BE2C (cell line): ENCODE measurements at regions not wholly inside any gene's neighbourhood (a gene's known extent, or its start where the extent isn't known, plus 50 kb on each side); places are given as distances from the start of the nearest gene placed in this dataset.

Experiments used
- DNase-seq: peaks from one replicate; pipeline ENCODE4 v3.0.0-alpha.2; 2020
- H3K27me3 ChIP-seq: fragments of 250-450 bp; sonication (Bioruptor Pico); 2 replicates; pipeline ENCODE4 v1.5.1; 2020; ENCODE audit warnings: mild to moderate bottlenecking
- H3K36me3 ChIP-seq: fragments of 250-450 bp; sonication (Bioruptor Pico); 2 replicates; pipeline ENCODE4 v1.5.1; 2020; ENCODE audit warnings: mild to moderate bottlenecking
- H3K4me1 ChIP-seq: fragments of 250-450 bp; sonication (Bioruptor Pico); 2 replicates; pipeline ENCODE4 v1.5.1; 2020
- H3K4me3 ChIP-seq: 2 replicates; pipeline ENCODE4 v1.5.1; 2011; ENCODE audit warnings: low read depth, low read length
- H3K9me3 ChIP-seq: fragments of 250-450 bp; sonication (Bioruptor Pico); 2 replicates; pipeline ENCODE4 v1.5.1; 2020
- TF ChIP-seq, protein P1 (sequence below): IDR thresholded peaks from 2 replicates; pipeline ENCODE4 v1.5.1; 2012; ENCODE audit warnings: mild to moderate bottlenecking, low read depth, low read length

DNA sequence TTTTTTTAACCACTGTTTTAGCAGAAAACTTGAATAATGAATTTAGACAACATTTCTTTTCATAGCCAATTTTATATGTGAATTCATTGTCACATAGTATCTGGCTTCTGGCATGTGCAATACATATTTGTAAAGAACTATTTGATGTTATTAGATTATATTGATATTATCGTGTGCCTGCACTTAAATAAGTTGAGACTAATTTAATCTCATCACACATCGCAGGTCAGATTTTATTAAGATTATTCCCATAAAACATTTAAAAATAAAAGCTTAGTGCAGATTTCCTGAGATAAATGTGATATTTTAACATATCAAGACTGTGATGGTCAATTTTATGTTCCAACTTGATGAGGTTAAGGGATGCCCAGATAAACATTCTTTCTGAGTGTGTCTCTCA, 1565.3 kb upstream of the LRRTM3 start:
- Histone ChIP-seq H3K27me3 (no peaks in the 10 kb centered on the region), H3K4me3 (no peak overlapping the region), H3K36me3 (no peaks in the 10 kb centered on the region), H3K4me1 (no peaks in the 10 kb centered on the region), H3K9me3 (no peaks in the 10 kb centered on the region)
- TF ChIP-seq, protein P1, sequence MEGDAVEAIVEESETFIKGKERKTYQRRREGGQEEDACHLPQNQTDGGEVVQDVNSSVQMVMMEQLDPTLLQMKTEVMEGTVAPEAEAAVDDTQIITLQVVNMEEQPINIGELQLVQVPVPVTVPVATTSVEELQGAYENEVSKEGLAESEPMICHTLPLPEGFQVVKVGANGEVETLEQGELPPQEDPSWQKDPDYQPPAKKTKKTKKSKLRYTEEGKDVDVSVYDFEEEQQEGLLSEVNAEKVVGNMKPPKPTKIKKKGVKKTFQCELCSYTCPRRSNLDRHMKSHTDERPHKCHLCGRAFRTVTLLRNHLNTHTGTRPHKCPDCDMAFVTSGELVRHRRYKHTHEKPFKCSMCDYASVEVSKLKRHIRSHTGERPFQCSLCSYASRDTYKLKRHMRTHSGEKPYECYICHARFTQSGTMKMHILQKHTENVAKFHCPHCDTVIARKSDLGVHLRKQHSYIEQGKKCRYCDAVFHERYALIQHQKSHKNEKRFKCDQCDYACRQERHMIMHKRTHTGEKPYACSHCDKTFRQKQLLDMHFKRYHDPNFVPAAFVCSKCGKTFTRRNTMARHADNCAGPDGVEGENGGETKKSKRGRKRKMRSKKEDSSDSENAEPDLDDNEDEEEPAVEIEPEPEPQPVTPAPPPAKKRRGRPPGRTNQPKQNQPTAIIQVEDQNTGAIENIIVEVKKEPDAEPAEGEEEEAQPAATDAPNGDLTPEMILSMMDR, result no peak
- DNase-seq, result no peak

DNA sequence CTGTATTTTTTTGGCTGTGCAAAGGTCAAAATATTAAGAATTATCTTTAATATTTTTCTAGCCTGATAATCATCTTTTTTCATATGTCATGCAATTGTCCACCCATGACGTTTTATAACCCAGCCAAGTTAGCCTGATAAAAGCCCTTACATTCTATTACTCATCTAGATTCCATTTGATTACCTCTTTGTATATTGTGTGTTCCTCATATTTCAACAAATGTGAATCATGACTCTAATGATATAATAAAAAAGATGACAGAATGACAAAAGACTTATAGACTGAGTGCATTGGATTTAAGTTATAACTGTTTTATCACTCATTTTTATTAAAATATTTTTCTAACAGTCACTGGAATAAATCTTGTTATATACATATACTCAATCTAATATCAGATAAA, 1560.0 kb upstream of the LRRTM3 start:
- Histone ChIP-seq H3K27me3 (no peaks in the 10 kb centered on the region), H3K4me3 (no peak overlapping the region), H3K36me3 (no peaks in the 10 kb centered on the region), H3K4me1 (no peaks in the 10 kb centered on the region), H3K9me3 (no peaks in the 10 kb centered on the region)
- no peak for DNase-seq
- TF ChIP-seq, protein P1, result no peak

GRCh38 chr10:65367706-65368105, 1558.1 kb upstream of the LRRTM3 start:
- H3K27me3 ChIP-seq, result no peaks in the 10 kb centered on the region
- TF ChIP-seq, protein P1, result no peak
- no peak for DNase-seq
- H3K9me3 ChIP-seq, result no peaks in the 10 kb centered on the region
- no peak overlapping the region for H3K4me3 ChIP-seq
- H3K4me1 ChIP-seq, result no peaks in the 10 kb centered on the region
- H3K36me3 ChIP-seq, result no peaks in the 10 kb centered on the region

GRCh38 chr10:65375528-65375927, 1550.3 kb upstream of the LRRTM3 start:
- Histone ChIP-seq H3K9me3 (no peaks in the 10 kb centered on the region), H3K27me3 (no peaks in the 10 kb centered on the region), H3K4me1 (no peaks in the 10 kb centered on the region), H3K36me3 (no peaks in the 10 kb centered on the region), H3K4me3 (no peak overlapping the region)
- TF ChIP-seq, protein P1, result no peak
- DNase-seq, result no peak

GRCh38 chr10:65377687-65378086, 1548.1 kb upstream of the LRRTM3 start:
- no peaks in the 10 kb centered on the region for H3K36me3 ChIP-seq
- DNase-seq, result no peak
- H3K27me3 ChIP-seq, result no peaks in the 10 kb centered on the region
- H3K4me1 ChIP-seq, result no peaks in the 10 kb centered on the region
- TF ChIP-seq, protein P1, result no peak
- H3K9me3 ChIP-seq, result no peaks in the 10 kb centered on the region
- no peak overlapping the region for H3K4me3 ChIP-seq

- TF ChIP-seq, protein P1, result no peak
- no peaks in the 10 kb centered on the region for H3K36me3 ChIP-seq
- no peaks in the 10 kb centered on the region for H3K4me1 ChIP-seq
- no peak for DNase-seq
- no peak overlapping the region for H3K4me3 ChIP-seq
- H3K27me3 ChIP-seq, result no peaks in the 10 kb centered on the region
- H3K9me3 ChIP-seq, result no peaks in the 10 kb centered on the region
These were observed 1531.1 kb upstream of the LRRTM3 start for GRCh38 chr10:65394502-65395297.
